ENCODE measurements at regions not wholly inside any gene's neighbourhood (a gene's known extent, or its start where the extent isn't known, plus 50 kb on each side); places are given as distances from the start of the nearest gene placed in this dataset.

DNA sequence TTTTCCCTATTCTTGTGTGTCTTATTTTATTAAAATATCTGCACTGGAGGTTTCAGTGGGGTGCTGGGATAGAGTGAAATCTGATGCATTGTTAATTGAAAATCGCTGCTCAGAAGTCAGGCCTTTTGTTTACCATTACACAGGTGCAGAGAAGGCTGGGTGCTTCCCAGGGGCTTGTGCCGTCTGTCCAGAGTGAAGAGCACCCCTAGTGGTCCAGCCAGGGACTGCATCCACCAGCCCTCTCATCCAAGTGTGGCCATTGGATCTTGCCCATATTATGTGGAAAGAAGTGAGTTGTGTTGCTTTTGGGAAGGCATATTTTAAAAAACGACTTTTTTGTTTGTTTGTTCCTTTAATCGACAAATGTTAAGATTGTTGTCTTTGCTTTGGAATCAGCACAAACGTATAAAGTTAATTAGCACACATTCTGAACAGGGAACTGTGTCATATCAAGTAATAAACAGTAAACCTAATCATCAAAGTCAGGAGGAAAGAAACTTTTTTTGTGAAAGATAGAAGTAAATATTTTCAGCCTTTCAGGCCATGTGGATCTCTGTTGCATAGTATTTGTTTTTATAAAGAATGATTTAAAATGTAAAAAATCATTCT lies 315.6 kb downstream of the MTRR start:
- no peak overlapping the region for H3K4me3 ChIP-seq (ENCODE audit: control insufficient read depth, low read depth, low read length)
- DNase-seq (ENCODE audit: low read depth), result peak; percentile 10
- TF ChIP-seq, protein P1, sequence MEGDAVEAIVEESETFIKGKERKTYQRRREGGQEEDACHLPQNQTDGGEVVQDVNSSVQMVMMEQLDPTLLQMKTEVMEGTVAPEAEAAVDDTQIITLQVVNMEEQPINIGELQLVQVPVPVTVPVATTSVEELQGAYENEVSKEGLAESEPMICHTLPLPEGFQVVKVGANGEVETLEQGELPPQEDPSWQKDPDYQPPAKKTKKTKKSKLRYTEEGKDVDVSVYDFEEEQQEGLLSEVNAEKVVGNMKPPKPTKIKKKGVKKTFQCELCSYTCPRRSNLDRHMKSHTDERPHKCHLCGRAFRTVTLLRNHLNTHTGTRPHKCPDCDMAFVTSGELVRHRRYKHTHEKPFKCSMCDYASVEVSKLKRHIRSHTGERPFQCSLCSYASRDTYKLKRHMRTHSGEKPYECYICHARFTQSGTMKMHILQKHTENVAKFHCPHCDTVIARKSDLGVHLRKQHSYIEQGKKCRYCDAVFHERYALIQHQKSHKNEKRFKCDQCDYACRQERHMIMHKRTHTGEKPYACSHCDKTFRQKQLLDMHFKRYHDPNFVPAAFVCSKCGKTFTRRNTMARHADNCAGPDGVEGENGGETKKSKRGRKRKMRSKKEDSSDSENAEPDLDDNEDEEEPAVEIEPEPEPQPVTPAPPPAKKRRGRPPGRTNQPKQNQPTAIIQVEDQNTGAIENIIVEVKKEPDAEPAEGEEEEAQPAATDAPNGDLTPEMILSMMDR (conservative IDR thresholded peaks at IDR 0.05; ENCODE audit: control insufficient read depth, insufficient read depth, low read depth, low read length), result peak; percentile 66

GRCh38 chr5:8185852-8186251 lies 316.9 kb downstream of the MTRR start:
- TF ChIP-seq, protein P1 (conservative IDR thresholded peaks at IDR 0.05; ENCODE audit: control insufficient read depth, insufficient read depth, low read depth, low read length), result no peak
- no peak for DNase-seq (ENCODE audit: low read depth)
- no peak overlapping the region for H3K4me3 ChIP-seq (ENCODE audit: control insufficient read depth, low read depth, low read length)

GRCh38 chr5:8188874-8189565 lies 320.1 kb downstream of the MTRR start:
- TF ChIP-seq, protein P1 (conservative IDR thresholded peaks at IDR 0.05; ENCODE audit: control insufficient read depth, insufficient read depth, low read depth, low read length), result no peak
- no peak overlapping the region for H3K4me3 ChIP-seq (ENCODE audit: control insufficient read depth, low read depth, low read length)
- no peak for DNase-seq (ENCODE audit: low read depth)

DNA sequence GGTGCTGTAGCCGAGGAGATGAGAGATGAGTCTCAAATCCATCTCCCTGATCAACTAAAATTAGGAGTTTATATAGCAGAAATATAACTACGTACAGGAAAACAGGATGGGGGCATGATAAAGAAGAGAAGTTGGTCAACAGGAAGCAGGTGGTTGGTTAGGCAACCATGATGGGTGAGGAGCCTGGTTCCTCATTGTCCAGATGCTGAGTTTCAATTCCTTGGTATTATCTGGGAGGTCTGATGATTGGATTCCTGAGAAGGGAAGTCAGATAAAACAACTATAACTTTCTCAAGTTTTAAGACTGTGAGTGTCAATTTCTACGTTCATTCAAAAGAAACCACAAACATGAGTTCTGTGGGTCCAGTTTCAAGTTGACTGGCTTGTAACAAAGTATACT lies 323.9 kb downstream of the MTRR start:
- no peak overlapping the region for H3K4me3 ChIP-seq (ENCODE audit: control insufficient read depth, low read depth, low read length)
- TF ChIP-seq, protein P1 (conservative IDR thresholded peaks at IDR 0.05; ENCODE audit: control insufficient read depth, insufficient read depth, low read depth, low read length), result no peak
- no peak for DNase-seq (ENCODE audit: low read depth)

DNA sequence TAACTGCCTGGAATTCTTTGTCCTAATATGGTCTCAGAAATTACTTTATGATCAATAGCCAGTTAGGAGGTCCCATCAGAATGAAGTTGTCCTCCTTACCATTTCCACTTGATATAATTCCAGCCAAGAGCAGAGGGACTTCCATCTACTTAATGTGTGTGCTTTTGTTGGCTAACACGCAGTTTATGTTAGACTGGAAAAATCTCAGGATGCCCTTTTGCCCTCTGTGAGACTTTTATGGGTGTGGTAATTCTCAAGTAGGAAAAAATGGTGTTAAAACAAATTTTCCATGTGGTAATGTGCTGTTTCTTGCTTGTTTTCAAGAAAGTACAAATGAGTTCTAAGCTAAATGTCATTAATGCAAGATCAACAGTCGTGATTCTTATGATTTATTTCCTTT lies 327.1 kb downstream of the MTRR start:
- H3K4me3 ChIP-seq (ENCODE audit: control insufficient read depth, low read depth, low read length), result no peak overlapping the region
- DNase-seq (ENCODE audit: low read depth), result no peak
- TF ChIP-seq, protein P1 (conservative IDR thresholded peaks at IDR 0.05; ENCODE audit: control insufficient read depth, insufficient read depth, low read depth, low read length), result no peak

DNA sequence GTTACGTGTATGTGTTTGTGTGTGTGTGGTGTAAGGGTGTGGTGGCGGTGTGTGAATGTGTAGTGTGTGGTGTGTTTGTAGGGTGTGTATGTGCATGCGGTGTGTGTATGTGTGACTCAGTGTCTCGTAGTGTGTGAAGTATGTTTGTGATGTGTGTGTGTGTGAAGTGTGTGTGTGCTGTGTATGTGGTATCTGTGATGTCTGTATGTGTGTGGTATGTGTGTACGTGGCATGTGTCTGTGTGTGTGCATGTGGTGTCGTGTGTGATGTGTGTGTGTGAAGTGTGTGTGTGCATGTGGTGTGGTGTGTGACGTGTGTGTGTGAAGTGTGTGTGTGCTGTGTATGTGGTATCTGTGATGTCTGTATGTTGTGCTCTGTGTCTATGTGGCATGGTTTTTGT lies 339.4 kb downstream of the MTRR start:
- H3K4me3 ChIP-seq (ENCODE audit: control insufficient read depth, low read depth, low read length), result no peak overlapping the region
- TF ChIP-seq, protein P1 (conservative IDR thresholded peaks at IDR 0.05; ENCODE audit: control insufficient read depth, insufficient read depth, low read depth, low read length), result no peak
- no peak for DNase-seq (ENCODE audit: low read depth)

All from fibroblast of mammary gland (primary cell).